Peyer's patch (tissue), 4 donors: ENCODE measurements at regions not wholly inside any gene's neighbourhood (a gene's known extent, or its start where the extent isn't known, plus 50 kb on each side); places are given as distances from the start of the nearest gene placed in this dataset.

Experiments
- DNase-seq, 3 donors: peaks; one replicate each; pipeline ENCODE4 v3.0.0-alpha.2; 2017 to 2019
- H3K27ac ChIP-seq, 4 donors: fragments of 200-600 bp; sonication (generic); one replicate each; pipeline ENCODE4 v1.5.1; 2016 to 2019
- H3K27me3 ChIP-seq, 2 donors: fragments of 200-600 bp; sonication (generic); one replicate each; pipeline ENCODE4 v1.5.1; 2019
- H3K36me3 ChIP-seq, 3 donors: fragments of 200-600 bp; sonication (generic); one replicate each; pipeline ENCODE4 v1.5.1; 2016 to 2019
- H3K4me1 ChIP-seq, 4 donors: fragments of 200-600 bp; sonication (generic); one replicate each; pipeline ENCODE4 v1.5.1; 2016 to 2019
- H3K4me3 ChIP-seq, 4 donors: fragments of 200-600 bp; sonication (generic); 1 replicate in 3 of 4; 2 replicates in 1 of 4; pipeline ENCODE4 v1.5.1; 2016 to 2019; ENCODE audit warnings: mild to moderate bottlenecking in 1 of 4
- H3K9me3 ChIP-seq, 4 donors: fragments of 200-600 bp; sonication (generic); one replicate each; pipeline ENCODE4 v1.5.1; 2016 to 2019; ENCODE audit warnings: mild to moderate bottlenecking in 1 of 4
- CTCF ChIP-seq, 6 experiments: fragments of 450-650 bp in 4 of 6; fragments of 200-600 bp in 2 of 6; sonication (generic) in 1 of 6; IDR thresholded peaks; one replicate each; pipeline ENCODE4 v1.5.1; 2017 to 2019; ENCODE audit warnings: antibody characterized with exemption in 6 of 6, mild to moderate bottlenecking in 3 of 6, moderate library complexity in 1 of 6
- POLR2A ChIP-seq, 2 donors: fragments of 450-650 bp; IDR thresholded peaks; one replicate each; pipeline ENCODE4 v1.5.1; 2017; ENCODE audit warnings: antibody characterized with exemption in 2 of 2, mild to moderate bottlenecking in 2 of 2, moderate library complexity in 2 of 2

- H3K4me1 ChIP-seq = no peaks in the 10 kb centered on the region
- no peak overlapping the region for H3K27ac ChIP-seq
- DNase-seq = peak in 1 of 3 donors; percentile 47
- H3K9me3 ChIP-seq = no peaks in the 10 kb centered on the region
- TF ChIP-seq CTCF (IDR thresholded peaks at IDR 0.05) = peak in 2 of 6 experiments; percentile 17 to 35
- TF ChIP-seq POLR2A (IDR thresholded peaks at IDR 0.05) = no peak
- H3K36me3 ChIP-seq = no peaks in the 10 kb centered on the region
- no peaks in the 10 kb centered on the region for H3K27me3 ChIP-seq
- H3K4me3 ChIP-seq = no peak overlapping the region
Observed at GRCh38 chr10:83991986-83992753, 147.1 kb upstream of the GHITM start.

GRCh38 chr10:83994325-83994724 is 145.0 kb upstream of the GHITM start:
- Histone ChIP-seq H3K4me1 (no peaks in the 10 kb centered on the region), H3K27ac (no peak overlapping the region)

GRCh38 chr10:83995738-83996331 is 143.5 kb upstream of the GHITM start:
- Histone ChIP-seq H3K27me3 (no peaks in the 10 kb centered on the region), H3K27ac (no peak overlapping the region), H3K9me3 (no peaks in the 10 kb centered on the region), H3K36me3 (no peaks in the 10 kb centered on the region), H3K4me1 (no peaks in the 10 kb centered on the region), H3K4me3 (no peak overlapping the region)
- no peak for TF ChIP-seq CTCF (IDR thresholded peaks at IDR 0.05)
- no peak for TF ChIP-seq POLR2A (IDR thresholded peaks at IDR 0.05)
- no peak for DNase-seq

More at GRCh38 chr10:83994325-83994724, 145.0 kb upstream of the GHITM start:
- Histone ChIP-seq H3K9me3 (no peaks in the 10 kb centered on the region), H3K4me3 (no peak overlapping the region), H3K27me3 (no peaks in the 10 kb centered on the region), H3K36me3 (no peaks in the 10 kb centered on the region)
- no peak for TF ChIP-seq POLR2A (IDR thresholded peaks at IDR 0.05)
- TF ChIP-seq CTCF (IDR thresholded peaks at IDR 0.05) = no peak
- DNase-seq = no peak

GRCh38 chr10:84004221-84004620 is 135.1 kb upstream of the GHITM start:
- no peaks in the 10 kb centered on the region for H3K36me3 ChIP-seq
- no peaks in the 10 kb centered on the region for H3K9me3 ChIP-seq
- no peaks in the 10 kb centered on the region for H3K27me3 ChIP-seq
- no peak for DNase-seq
- no peaks in the 10 kb centered on the region for H3K4me1 ChIP-seq
- no peak overlapping the region for H3K27ac ChIP-seq
- H3K4me3 ChIP-seq = no peak overlapping the region
- TF ChIP-seq POLR2A (IDR thresholded peaks at IDR 0.05) = no peak
- no peak for TF ChIP-seq CTCF (IDR thresholded peaks at IDR 0.05)

GRCh38 chr10:84005403-84005802 is 133.9 kb upstream of the GHITM start:
- no peaks in the 10 kb centered on the region for H3K27me3 ChIP-seq
- H3K36me3 ChIP-seq = no peaks in the 10 kb centered on the region
- H3K9me3 ChIP-seq = no peaks in the 10 kb centered on the region
- no peak for DNase-seq
- H3K27ac ChIP-seq = no peak overlapping the region
- no peak overlapping the region for H3K4me3 ChIP-seq
- no peak for TF ChIP-seq POLR2A (IDR thresholded peaks at IDR 0.05)
- no peak for TF ChIP-seq CTCF (IDR thresholded peaks at IDR 0.05)
- H3K4me1 ChIP-seq = no peaks in the 10 kb centered on the region
